Neuronal stem cell (in vitro differentiated cells): ENCODE measurements at regions not wholly inside any gene's neighbourhood (a gene's known extent, or its start where the extent isn't known, plus 50 kb on each side); places are given as distances from the start of the nearest gene placed in this dataset.

Experiments
- DNase-seq: peaks from one replicate; pipeline ENCODE4 v3.0.0-alpha.2; 2013; ENCODE audit warnings: low spot score
- H2AFZ ChIP-seq: one replicate; pipeline ENCODE4 v1.6.1; 2013; ENCODE audit warnings: mild to moderate bottlenecking, low read length, inconsistent platforms
- H2AK5ac ChIP-seq: 2 replicates; pipeline ENCODE4 v1.6.1; 2013; ENCODE audit warnings: low read depth, mild to moderate bottlenecking, inconsistent platforms, low read length, moderate library complexity, mixed read lengths
- H2BK120ac ChIP-seq: 2 replicates; pipeline ENCODE4 v1.6.1; 2013; ENCODE audit warnings: low read depth, mild to moderate bottlenecking, inconsistent platforms, low read length, moderate library complexity, mixed read lengths
- H2BK12ac ChIP-seq: one replicate; pipeline ENCODE4 v1.6.1; 2013; ENCODE audit warnings: low read length, inconsistent platforms
- H2BK15ac ChIP-seq: 2 replicates; pipeline ENCODE4 v1.6.1; 2013; ENCODE audit warnings: mild to moderate bottlenecking, low read length, inconsistent platforms, mixed read lengths
- H2BK5ac ChIP-seq: one replicate; pipeline ENCODE4 v1.6.1; 2013; ENCODE audit warnings: inconsistent platforms, mild to moderate bottlenecking, low read length, moderate library complexity
- H3K14ac ChIP-seq: one replicate; pipeline ENCODE4 v1.6.1; 2013; ENCODE audit warnings: low read length, inconsistent platforms
- H3K18ac ChIP-seq: 2 replicates; pipeline ENCODE4 v1.6.1; 2013; ENCODE audit warnings: low read length, inconsistent platforms
- H3K23ac ChIP-seq: 2 replicates; pipeline ENCODE4 v1.6.1; 2013; ENCODE audit warnings: low read depth, mild to moderate bottlenecking, mixed read lengths, low read length, inconsistent platforms; ENCODE audit not compliant: poor library complexity
- H3K27ac ChIP-seq: replicated peaks from 3 replicates; pipeline ENCODE4 v1.5.1; 2013; ENCODE audit warnings: low read length, inconsistent platforms
- H3K27me3 ChIP-seq, 3 experiments: 2 replicates each; pipeline ENCODE4 v1.6.1; 2013; ENCODE audit warnings: low read length in 3 of 3, mild to moderate bottlenecking in 2 of 3, inconsistent platforms in 1 of 3, low read depth in 1 of 3, mixed read lengths in 1 of 3, moderate library complexity in 1 of 3; ENCODE audit not compliant: control insufficient read depth in 3 of 3, insufficient read depth in 3 of 3
- H3K36me3 ChIP-seq, 2 donors: replicated peaks in 1 of 2; 2 replicates each; pipeline ENCODE4 v1.6.1; 2013; ENCODE audit warnings: low read length in 2 of 2; ENCODE audit not compliant: control insufficient read depth in 2 of 2, insufficient read depth in 2 of 2
- H3K4ac ChIP-seq: 2 replicates; pipeline ENCODE4 v1.6.1; 2013; ENCODE audit warnings: inconsistent platforms, mild to moderate bottlenecking, low read length, moderate library complexity
- H3K4me1 ChIP-seq, 2 donors: 1 replicate in 1 of 2; 2 replicates in 1 of 2; pipeline ENCODE4 v1.6.1; 2013; ENCODE audit warnings: low read length in 2 of 2, low read depth in 1 of 2; ENCODE audit not compliant: control insufficient read depth in 2 of 2, insufficient read depth in 1 of 2
- H3K4me2 ChIP-seq: one replicate; pipeline ENCODE4 v1.6.1; 2013; ENCODE audit warnings: mild to moderate bottlenecking, low read length, inconsistent platforms; ENCODE audit not compliant: insufficient read depth, poor library complexity, severe bottlenecking
- H3K4me3 ChIP-seq, 2 donors: 2 replicates each; pipeline ENCODE4 v1.5.1; 2013; ENCODE audit warnings: low read length in 2 of 2, mild to moderate bottlenecking in 2 of 2, inconsistent platforms in 1 of 2, moderate library complexity in 1 of 2
- H3K79me1 ChIP-seq: one replicate; pipeline ENCODE4 v1.6.1; 2013; ENCODE audit warnings: low read depth, mild to moderate bottlenecking, inconsistent platforms, low read length, moderate library complexity
- H3K9ac ChIP-seq: one replicate; pipeline ENCODE4 v1.6.1; 2013; ENCODE audit warnings: mild to moderate bottlenecking, low read depth, low read length, inconsistent platforms; ENCODE audit not compliant: poor library complexity
- H3K9me3 ChIP-seq, 2 donors: replicated peaks in 1 of 2; 2 replicates each; pipeline versions ENCODE3 to v1.6.1; 2013; ENCODE audit warnings: low read length in 2 of 2, mild to moderate bottlenecking in 2 of 2, inconsistent platforms in 1 of 2, low read depth in 1 of 2, mixed read lengths in 1 of 2, moderate library complexity in 1 of 2; ENCODE audit not compliant: control insufficient read depth in 2 of 2, insufficient read depth in 1 of 2
- H4K8ac ChIP-seq: one replicate; pipeline ENCODE4 v1.6.1; 2013; ENCODE audit warnings: low read depth, mild to moderate bottlenecking, inconsistent platforms, low read length, moderate library complexity
- H4K91ac ChIP-seq: one replicate; pipeline ENCODE4 v1.6.1; 2013; ENCODE audit warnings: low read length, low read depth, mild to moderate bottlenecking, inconsistent platforms; ENCODE audit not compliant: poor library complexity
- WGBS, 2 donors: extraction: QIAGEN DNeasy Blood & Tissue Kit; methylation state at CpG; one replicate each; pipeline ENCODE4 v1.1.7; 2013; ENCODE audit warnings: missing lambda C conversion rate in 2 of 2, mixed read lengths in 1 of 2; ENCODE audit not compliant: insufficient read length in 2 of 2, insufficient replicate concordance in 1 of 2; ENCODE audit errors: extremely low coverage in 2 of 2; 5-methylcytosine and 5-hydroxymethylcytosine counted together

- H3K27ac ChIP-seq = no peak overlapping the region
- H3K9ac ChIP-seq = no peak overlapping the region
- WGBS, 2 donors = no CpG with 5 or more reads among the region's 1 CpG
- no peak overlapping the region for H3K23ac ChIP-seq
- no peak overlapping the region for H4K8ac ChIP-seq
- H2BK5ac ChIP-seq = no peak overlapping the region
- H3K18ac ChIP-seq = no peak overlapping the region
- no peak overlapping the region for H2BK120ac ChIP-seq
- H4K91ac ChIP-seq = no peak overlapping the region
- H3K4me1 ChIP-seq = no peaks in the 10 kb centered on the region
- H2AFZ ChIP-seq = no peak overlapping the region
- H2BK15ac ChIP-seq = no peak overlapping the region
- H3K4me2 ChIP-seq = no peak overlapping the region
- no peak overlapping the region for H3K4ac ChIP-seq
- no peak overlapping the region for H2AK5ac ChIP-seq
- no peak overlapping the region for H3K4me3 ChIP-seq
- no peak overlapping the region for H2BK12ac ChIP-seq
- H3K27me3 ChIP-seq = no peaks in the 10 kb centered on the region
- H3K79me1 ChIP-seq = no peaks in the 10 kb centered on the region
- no peaks in the 10 kb centered on the region for H3K9me3 ChIP-seq
- H3K14ac ChIP-seq = no peak overlapping the region
- H3K36me3 ChIP-seq = no peaks in the 10 kb centered on the region
- DNase-seq = no peak
Measured at GRCh38 chr12:90870971-90871725, 83.8 kb downstream of the CCER1 start.

- Histone ChIP-seq H3K36me3 (no peaks in the 10 kb centered on the region), H3K4me2 (no peak overlapping the region), H3K4me1 (no peaks in the 10 kb centered on the region), H2BK15ac (no peak overlapping the region), H2BK120ac (no peak overlapping the region), H3K4me3 (no peak overlapping the region), H3K18ac (no peak overlapping the region), H3K27ac (no peak overlapping the region), H3K27me3 (no peaks in the 10 kb centered on the region), H4K8ac (no peak overlapping the region), H3K79me1 (no peaks in the 10 kb centered on the region), H3K9me3 (no peaks in the 10 kb centered on the region), H4K91ac (no peak overlapping the region), H3K4ac (no peak overlapping the region), H3K9ac (no peak overlapping the region), H3K14ac (no peak overlapping the region), H2AK5ac (no peak overlapping the region), H3K23ac (no peak overlapping the region), H2AFZ (no peak overlapping the region), H2BK5ac (no peak overlapping the region), H2BK12ac (no peak overlapping the region)
- DNase-seq = no peak
- WGBS, 2 donors = no CpG with 5 or more reads among the region's 1 CpG
Measured at GRCh38 chr12:90868626-90869025, 86.3 kb downstream of the CCER1 start.

GRCh38 chr12:90859591-90859990 is 95.4 kb downstream of the CCER1 start:
- Histone ChIP-seq H4K8ac (no peak overlapping the region), H2BK120ac (no peak overlapping the region), H2BK12ac (no peak overlapping the region), H2AK5ac (no peak overlapping the region), H3K79me1 (no peaks in the 10 kb centered on the region), H3K27ac (no peak overlapping the region), H4K91ac (no peak overlapping the region), H2BK5ac (no peak overlapping the region), H3K4ac (no peak overlapping the region), H2AFZ (no peak overlapping the region), H3K14ac (no peak overlapping the region), H3K23ac (no peak overlapping the region), H3K9me3 (no peaks in the 10 kb centered on the region), H2BK15ac (no peak overlapping the region), H3K4me3 (no peak overlapping the region), H3K4me1 (peaks cover 0 to 1% of the 10 kb centered on the region in 2 donors), H3K9ac (no peak overlapping the region), H3K36me3 (no peaks in the 10 kb centered on the region), H3K4me2 (no peak overlapping the region), H3K18ac (no peak overlapping the region), H3K27me3 (no peaks in the 10 kb centered on the region)
- no peak for DNase-seq

- Histone ChIP-seq H2BK12ac (no peak overlapping the region), H3K4me3 (no peak overlapping the region), H3K36me3 (no peaks in the 10 kb centered on the region), H4K8ac (no peak overlapping the region), H3K27me3 (no peaks in the 10 kb centered on the region), H3K27ac (peak overlapping the region; percentile 33), H3K14ac (no peak overlapping the region), H3K18ac (no peak overlapping the region), H3K9ac (no peak overlapping the region), H3K4me1 (peaks cover 0 to 1% of the 10 kb centered on the region in 2 donors), H4K91ac (no peak overlapping the region), H3K4ac (no peak overlapping the region), H3K9me3 (no peaks in the 10 kb centered on the region), H2AFZ (peak overlapping the region; percentile 13), H2BK5ac (no peak overlapping the region), H3K79me1 (no peaks in the 10 kb centered on the region), H2AK5ac (no peak overlapping the region), H2BK120ac (no peak overlapping the region), H2BK15ac (no peak overlapping the region), H3K4me2 (no peak overlapping the region), H3K23ac (no peak overlapping the region)
- peak; percentile 24 for DNase-seq
- WGBS, 2 donors = no CpG with 5 or more reads among the region's 2 CpGs
Measured at GRCh38 chr12:90858252-90858651, 96.7 kb downstream of the CCER1 start.
